CD4-positive, alpha-beta T cell treated with Interleukin-21 for 1 hour (primary cell): ENCODE measurements at regions not wholly inside any gene's neighbourhood (a gene's known extent, or its start where the extent isn't known, plus 50 kb on each side); places are given as distances from the start of the nearest gene placed in this dataset.
"Not testable (repeated sequence)": the region's sequence is repeated elsewhere in the genome, so short reads cannot be mapped to it uniquely, and the experiment has no call there.

ENCODE experiments used
- DNase-seq: peaks from one replicate; pipeline ENCODE4 v3.0.0-alpha.2; 2020

GRCh38 chr12:9364224-9365176 lies 156.3 kb upstream of the PZP start:
- DNase-seq = peak; percentile 35

- no peak for DNase-seq
Observed at GRCh38 chr12:9363145-9363544, 154.9 kb upstream of the PZP start.

GRCh38 chr12:9361879-9362326 lies 153.7 kb upstream of the PZP start:
- no peak for DNase-seq

- DNase-seq = not testable (repeated sequence)
Observed at GRCh38 chr12:9354009-9354754, 146.0 kb upstream of the PZP start.

GRCh38 chr12:9351136-9351535 lies 142.9 kb upstream of the PZP start:
- no peak for DNase-seq

- no peak for DNase-seq
Observed at GRCh38 chr12:9349888-9350885, 142.0 kb upstream of the PZP start.

- no peak for DNase-seq
Observed at GRCh38 chr12:9348906-9349518, 140.8 kb upstream of the PZP start.

- DNase-seq = no peak
Observed at GRCh38 chr12:9347328-9348127, 139.3 kb upstream of the PZP start.

GRCh38 chr12:9346866-9347327 lies 138.7 kb upstream of the PZP start:
- DNase-seq = no peak

GRCh38 chr12:9345171-9345570 lies 137.0 kb upstream of the PZP start:
- peak; percentile 17 for DNase-seq

GRCh38 chr12:9344541-9344940 lies 136.3 kb upstream of the PZP start:
- DNase-seq = no peak

GRCh38 chr12:9343731-9344130 lies 135.5 kb upstream of the PZP start:
- no peak for DNase-seq

- no peak for DNase-seq
Observed at GRCh38 chr12:9342614-9343353, 134.6 kb upstream of the PZP start.

- peak; percentile 22 for DNase-seq
Observed at GRCh38 chr12:9341260-9341585, 133.0 kb upstream of the PZP start.

- no peak for DNase-seq
Observed at GRCh38 chr12:9340422-9341259, 132.4 kb upstream of the PZP start.

GRCh38 chr12:9337656-9338055 lies 129.5 kb upstream of the PZP start:
- DNase-seq = no peak

GRCh38 chr12:9336375-9337011 lies 128.3 kb upstream of the PZP start:
- not testable (repeated sequence) for DNase-seq

- DNase-seq = no peak
Observed at GRCh38 chr12:9335867-9336266, 127.7 kb upstream of the PZP start.

GRCh38 chr12:9334964-9335363 lies 126.8 kb upstream of the PZP start:
- DNase-seq = no peak
